H9 (cell line): ENCODE measurements at regions not wholly inside any gene's neighbourhood (a gene's known extent, or its start where the extent isn't known, plus 50 kb on each side); places are given as distances from the start of the nearest gene placed in this dataset.

Experiments
- DNase-seq: peaks from one replicate; pipeline ENCODE4 v3.0.0-alpha.2; 2017
- H2AFZ ChIP-seq: one replicate; pipeline ENCODE4 v1.6.1; 2013; ENCODE audit warnings: mild to moderate bottlenecking, low read length, control low read depth, moderate library complexity
- H2AK5ac ChIP-seq: 2 replicates; pipeline ENCODE4 v1.6.1; 2013; ENCODE audit warnings: low read length, control low read depth, mixed read lengths; ENCODE audit not compliant: insufficient read length
- H2BK120ac ChIP-seq: one replicate; pipeline ENCODE4 v1.6.1; 2013; ENCODE audit warnings: low read depth, mild to moderate bottlenecking, low read length, control low read depth, inconsistent platforms; ENCODE audit not compliant: poor library complexity, severe bottlenecking
- H2BK12ac ChIP-seq: 2 replicates; pipeline ENCODE4 v1.6.1; 2013; ENCODE audit warnings: low read length, control low read depth, mixed read lengths, low read depth; ENCODE audit not compliant: insufficient read length
- H2BK15ac ChIP-seq: 2 replicates; pipeline ENCODE4 v1.6.1; 2013; ENCODE audit warnings: low read depth, low read length, control low read depth
- H2BK20ac ChIP-seq: one replicate; pipeline ENCODE4 v1.6.1; 2013; ENCODE audit warnings: low read depth, mild to moderate bottlenecking, low read length, control low read depth, inconsistent platforms; ENCODE audit not compliant: poor library complexity, severe bottlenecking
- H2BK5ac ChIP-seq: 2 replicates; pipeline ENCODE4 v1.6.1; 2013; ENCODE audit warnings: low read length, control low read depth, mixed read lengths; ENCODE audit not compliant: insufficient read length
- H3K14ac ChIP-seq: 2 replicates; pipeline ENCODE4 v1.6.1; 2013; ENCODE audit warnings: low read length, control low read depth; ENCODE audit not compliant: insufficient read depth
- H3K18ac ChIP-seq: 2 replicates; pipeline ENCODE4 v1.6.1; 2013; ENCODE audit warnings: low read depth, mild to moderate bottlenecking, mixed read lengths, low read length, control low read depth; ENCODE audit not compliant: insufficient read length
- H3K23ac ChIP-seq: 2 replicates; pipeline ENCODE4 v1.6.1; 2013; ENCODE audit warnings: low read length, control low read depth, mixed read lengths, low read depth; ENCODE audit not compliant: insufficient read length
- H3K23me2 ChIP-seq: 2 replicates; pipeline ENCODE4 v1.6.1; 2013; ENCODE audit warnings: low read depth, mild to moderate bottlenecking, mixed read lengths, low read length, control low read depth; ENCODE audit not compliant: insufficient read length, poor library complexity, severe bottlenecking
- H3K27ac ChIP-seq: 2 replicates; pipeline ENCODE4 v1.5.1; 2013; ENCODE audit warnings: low read length, control low read depth, mixed read lengths, low read depth; ENCODE audit not compliant: insufficient read length
- H3K27me3 ChIP-seq: 2 replicates; pipeline ENCODE4 v1.6.1; 2013; ENCODE audit warnings: low read length, control low read depth, inconsistent platforms; ENCODE audit not compliant: insufficient read depth
- H3K4ac ChIP-seq: 2 replicates; pipeline ENCODE4 v1.6.1; 2013; ENCODE audit warnings: low read depth, mild to moderate bottlenecking, control low read depth, inconsistent platforms, low read length, moderate library complexity
- H3K4me1 ChIP-seq: 2 replicates; pipeline ENCODE4 v1.6.1; 2013; ENCODE audit warnings: low read length, control low read depth, inconsistent platforms; ENCODE audit not compliant: insufficient read depth
- H3K4me2 ChIP-seq: 2 replicates; pipeline ENCODE4 v1.6.1; 2013; ENCODE audit warnings: low read length, control low read depth, mixed read lengths; ENCODE audit not compliant: insufficient read length, insufficient read depth
- H3K56ac ChIP-seq: 2 replicates; pipeline ENCODE4 v1.6.1; 2013; ENCODE audit warnings: low read depth, mild to moderate bottlenecking, mixed read lengths, low read length, control low read depth; ENCODE audit not compliant: insufficient read length
- H3K79me1 ChIP-seq: 2 replicates; pipeline ENCODE4 v1.6.1; 2013; ENCODE audit warnings: low read depth, mild to moderate bottlenecking, moderate library complexity, low read length, control low read depth, inconsistent platforms; ENCODE audit not compliant: insufficient read depth, poor library complexity, severe bottlenecking
- H3K79me2 ChIP-seq: 2 replicates; pipeline ENCODE4 v1.6.1; 2013; ENCODE audit warnings: low read length, control low read depth, inconsistent platforms; ENCODE audit not compliant: insufficient read depth
- H3K9ac ChIP-seq: 2 replicates; pipeline ENCODE4 v1.6.1; 2013; ENCODE audit warnings: low read length, control low read depth, mixed read lengths; ENCODE audit not compliant: insufficient read length; ENCODE audit errors: extremely low read depth
- H3K9me3 ChIP-seq: one replicate; pipeline ENCODE4 v1.6.1; 2013; ENCODE audit warnings: low read depth, low read length, inconsistent platforms; ENCODE audit not compliant: control insufficient read depth
- H3T11ph ChIP-seq: one replicate; pipeline ENCODE4 v1.6.1; 2013; ENCODE audit warnings: mild to moderate bottlenecking, low read length, control low read depth, inconsistent platforms
- H4K20me1 ChIP-seq: one replicate; pipeline ENCODE4 v1.6.1; 2013; ENCODE audit not compliant: control insufficient read depth, insufficient read length, insufficient read depth
- H4K5ac ChIP-seq: 2 replicates; pipeline ENCODE4 v1.6.1; 2013; ENCODE audit warnings: low read depth, mild to moderate bottlenecking, mixed read lengths, low read length, control low read depth; ENCODE audit not compliant: insufficient read length
- H4K8ac ChIP-seq: replicated peaks from 2 replicates; pipeline ENCODE4 v1.6.1; 2013; ENCODE audit warnings: low read length, control low read depth, mixed read lengths, low read depth; ENCODE audit not compliant: insufficient read length
- H4K91ac ChIP-seq: 2 replicates; pipeline ENCODE4 v1.6.1; 2013; ENCODE audit warnings: low read depth, mild to moderate bottlenecking, moderate library complexity, mixed read lengths, low read length, control low read depth; ENCODE audit not compliant: insufficient read length
- H3K27ac Mint-ChIP-seq, 3 experiments: 2 replicates in 2 of 3; 3 replicates in 1 of 3; pipeline ENCODE4 v1.8.0; 2020 to 2021; ENCODE audit warnings: mixed read lengths in 3 of 3, mild to moderate bottlenecking in 1 of 3, moderate library complexity in 1 of 3
- H3K27me3 Mint-ChIP-seq: 2 replicates; pipeline ENCODE4 v1.8.0; 2021; ENCODE audit warnings: low read depth, mild to moderate bottlenecking, moderate library complexity, mixed read lengths
- H3K36me3 Mint-ChIP-seq, 3 experiments: 2 replicates in 2 of 3; 3 replicates in 1 of 3; pipeline ENCODE4 v1.8.0; 2020 to 2021; ENCODE audit warnings: low read depth in 3 of 3, mixed read lengths in 3 of 3; ENCODE audit not compliant: insufficient read depth in 1 of 3
- H3K4me1 Mint-ChIP-seq, 2 experiments: 2 replicates each; pipeline ENCODE4 v1.8.0; 2020; ENCODE audit warnings: mixed read lengths in 2 of 2
- H3K4me3 Mint-ChIP-seq, 2 experiments: 2 replicates in 1 of 2; 3 replicates in 1 of 2; pipeline ENCODE4 v1.8.0; 2020 to 2021; ENCODE audit warnings: mild to moderate bottlenecking in 2 of 2, mixed read lengths in 2 of 2, moderate library complexity in 1 of 2
- H3K9me3 Mint-ChIP-seq, 2 experiments: 2 replicates in 1 of 2; 3 replicates in 1 of 2; pipeline ENCODE4 v1.8.0; 2020; ENCODE audit warnings: mild to moderate bottlenecking in 2 of 2, mixed read lengths in 2 of 2, moderate library complexity in 1 of 2
- CTCF ChIP-seq: fragments of 200-600 bp; sonication (generic); conservative IDR thresholded peaks from 3 replicates; pipeline ENCODE4 v1.8.0; 2021; ENCODE audit warnings: antibody characterized with exemption, mild to moderate bottlenecking
- WGBS: extraction: QIAGEN DNeasy Blood & Tissue Kit; methylation state at CpG from one replicate; pipeline ENCODE4 v1.1.7; 2013; ENCODE audit warnings: missing lambda C conversion rate, low lambda C conversion rate, mixed read lengths; ENCODE audit not compliant: insufficient read length; ENCODE audit errors: extremely low coverage; 5-methylcytosine and 5-hydroxymethylcytosine counted together

- no peaks in the 10 kb centered on the region; a peak in 1 of 5 replicates for H3K9me3 Mint-ChIP-seq
These were observed 234.9 kb downstream of the SOCS6 start for GRCh38 chr18:70523792-70524182.

More at GRCh38 chr18:70523792-70524182, 234.9 kb downstream of the SOCS6 start:
- Histone ChIP-seq H2BK12ac (no peak overlapping the region), H4K91ac (no peak overlapping the region), H3K56ac (no peak overlapping the region), H2BK20ac (no peak overlapping the region), H4K5ac (no peak overlapping the region), H2AK5ac (no peak overlapping the region), H3K9me3 (no peaks in the 10 kb centered on the region), H3K18ac (no peak overlapping the region), H3T11ph (no peak overlapping the region), H2AFZ (no peak overlapping the region), H4K8ac (no peak overlapping the region), H3K14ac (no peak overlapping the region), H3K4me2 (no peak overlapping the region), H3K23me2 (no peaks in the 10 kb centered on the region), H3K9ac (no peak overlapping the region), H3K79me2 (no peaks in the 10 kb centered on the region), H3K79me1 (no peaks in the 10 kb centered on the region), H4K20me1 (no peaks in the 10 kb centered on the region), H3K27ac (no peak overlapping the region), H2BK5ac (no peak overlapping the region), H2BK15ac (no peak overlapping the region), H2BK120ac (no peak overlapping the region), H3K23ac (no peak overlapping the region), H3K4me1 (no peaks in the 10 kb centered on the region), H3K4ac (no peak overlapping the region), H3K27me3 (no peaks in the 10 kb centered on the region)
- no peaks in the 10 kb centered on the region for H3K4me1 Mint-ChIP-seq
- no peak overlapping the region for H3K4me3 Mint-ChIP-seq
- no peaks in the 10 kb centered on the region; the same call in 1 of the 2 replicates for H3K27me3 Mint-ChIP-seq
- no peak for DNase-seq
- TF ChIP-seq CTCF: no peak
- WGBS: no CpG with 5 or more reads among the region's 3 CpGs
- no peak overlapping the region for H3K27ac Mint-ChIP-seq
- H3K36me3 Mint-ChIP-seq: no peaks in the 10 kb centered on the region
